ENCODE measurements at regions not wholly inside any gene's neighbourhood (a gene's known extent, or its start where the extent isn't known, plus 50 kb on each side); places are given as distances from the start of the nearest gene placed in this dataset.

DNA sequence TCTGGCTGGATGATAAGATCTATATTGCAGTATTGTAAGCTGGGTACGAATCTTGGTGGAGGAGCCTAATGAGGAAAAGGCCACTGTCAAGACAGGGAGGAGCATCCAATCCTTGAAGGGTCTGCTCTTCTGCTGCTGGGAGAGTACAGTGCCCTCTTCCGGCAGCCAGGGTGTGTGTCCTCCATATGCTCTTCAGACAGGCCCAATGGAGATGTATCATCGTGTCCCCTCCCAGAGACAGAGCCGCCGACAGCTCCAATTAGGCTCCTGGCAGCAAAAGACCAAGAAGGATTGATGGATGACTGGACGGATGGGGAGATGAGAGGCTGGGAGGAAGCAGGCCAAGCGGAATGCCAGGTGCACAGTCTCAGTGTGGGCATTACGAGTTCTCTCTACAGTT is 51.6 kb upstream of the PIWIL1 start:
- TF ChIP-seq POLR2AphosphoS5 (IDR thresholded peaks at IDR 0.05) = no peak
- no peak for TF ChIP-seq CTCF (IDR thresholded peaks at IDR 0.05)

All from breast epithelium (tissue), 3 donors.